ENCODE measurements at regions not wholly inside any gene's neighbourhood (a gene's known extent, or its start where the extent isn't known, plus 50 kb on each side); places are given as distances from the start of the nearest gene placed in this dataset.
"Not testable (repeated sequence)": the region's sequence is repeated elsewhere in the genome, so short reads cannot be mapped to it uniquely, and the experiment has no call there.

- H3K4me3 Mint-ChIP-seq; intact Hi-C loops (cut with DNase I, micrococcal nuclease); H3K27me3 Mint-ChIP-seq; H3K36me3 Mint-ChIP-seq (ENCODE audit: low read depth); H3K27ac Mint-ChIP-seq; ATAC-seq; DNase-seq; H3K4me1 Mint-ChIP-seq; CTCF ChIA-PET; H3K9me3 Mint-ChIP-seq (ENCODE audit: low read depth); POLR2A ChIA-PET: not testable (repeated sequence)
Measured at GRCh38 chr18:78800102-78800851, 179.3 kb upstream of the SALL3 start.

GRCh38 chr18:78801011-78801410, 178.6 kb upstream of the SALL3 start:
- Mint-ChIP-seq H3K27me3 (peaks cover 2% of the 10 kb centered on the region), H3K4me3 (no peak overlapping the region), H3K4me1 (no peaks in the 10 kb centered on the region), H3K9me3 (ENCODE audit: low read depth) (no peaks in the 10 kb centered on the region), H3K27ac (no peak overlapping the region), H3K36me3 (ENCODE audit: low read depth) (no peaks in the 10 kb centered on the region)
- POLR2A ChIA-PET, result no interaction called here
- intact Hi-C loops (cut with DNase I, micrococcal nuclease), result no loop called here
- ATAC-seq (no peak), DNase-seq (no peak)
- CTCF ChIA-PET, result no interaction called here

- Mint-ChIP-seq H3K9me3 (ENCODE audit: low read depth) (no peaks in the 10 kb centered on the region), H3K36me3 (ENCODE audit: low read depth) (no peaks in the 10 kb centered on the region), H3K4me1 (no peaks in the 10 kb centered on the region), H3K27me3 (peaks cover 2% of the 10 kb centered on the region), H3K4me3 (no peak overlapping the region), H3K27ac (no peak overlapping the region)
- ChIA-PET CTCF (interaction anchor here (0.6 kb wide), 1 partner anchor 9 kb away, joined by 4 read pairs; no protein-coding TSS in a partner anchor), POLR2A (no interaction called here)
- DNase-seq, result no peak
- no peak for ATAC-seq
- intact Hi-C loops (cut with DNase I, micrococcal nuclease), result no loop called here
Measured at GRCh38 chr18:78803104-78803503, 176.5 kb upstream of the SALL3 start.

GRCh38 chr18:78804206-78805030, 175.2 kb upstream of the SALL3 start:
- Mint-ChIP-seq H3K36me3 (ENCODE audit: low read depth) (no peaks in the 10 kb centered on the region), H3K4me1 (no peaks in the 10 kb centered on the region), H3K4me3 (no peak overlapping the region), H3K9me3 (ENCODE audit: low read depth) (peaks cover 1% of the 10 kb centered on the region), H3K27me3 (peaks cover 2% of the 10 kb centered on the region), H3K27ac (no peak overlapping the region)
- CTCF ChIA-PET, result no interaction called here
- ATAC-seq (no peak), DNase-seq (no peak)
- POLR2A ChIA-PET, result no interaction called here
- intact Hi-C loops (cut with DNase I, micrococcal nuclease), result no loop called here

- no peak for DNase-seq
- H3K27ac Mint-ChIP-seq, result no peak overlapping the region
- ATAC-seq, result no peak
- no peaks in the 10 kb centered on the region for H3K4me1 Mint-ChIP-seq
- intact Hi-C loops (cut with DNase I, micrococcal nuclease), result no loop called here
- peaks cover 8% of the 10 kb centered on the region for H3K9me3 Mint-ChIP-seq (ENCODE audit: low read depth)
- H3K36me3 Mint-ChIP-seq (ENCODE audit: low read depth), result no peaks in the 10 kb centered on the region
- ChIA-PET CTCF (no interaction called here), POLR2A (no interaction called here)
- H3K4me3 Mint-ChIP-seq, result no peak overlapping the region
- peaks cover 2% of the 10 kb centered on the region for H3K27me3 Mint-ChIP-seq
Measured at GRCh38 chr18:78805840-78806239, 173.8 kb upstream of the SALL3 start.

- no peaks in the 10 kb centered on the region for H3K36me3 Mint-ChIP-seq (ENCODE audit: low read depth)
- CTCF ChIA-PET, result no interaction called here
Measured at GRCh38 chr18:78807668-78808067, 171.9 kb upstream of the SALL3 start.

GRCh38 chr18:78809845-78810244, 169.8 kb upstream of the SALL3 start:
- H3K4me3 Mint-ChIP-seq, result no peak overlapping the region
- intact Hi-C loops (cut with DNase I, micrococcal nuclease), result no loop called here
- peaks cover 6% of the 10 kb centered on the region for H3K27me3 Mint-ChIP-seq
- no peak overlapping the region for H3K27ac Mint-ChIP-seq
- H3K4me1 Mint-ChIP-seq, result no peaks in the 10 kb centered on the region
- ATAC-seq, result no peak
- POLR2A ChIA-PET, result no interaction called here
- H3K9me3 Mint-ChIP-seq (ENCODE audit: low read depth), result peaks cover 8% of the 10 kb centered on the region
- CTCF ChIA-PET, result no interaction called here
- DNase-seq, result no peak
- no peaks in the 10 kb centered on the region for H3K36me3 Mint-ChIP-seq (ENCODE audit: low read depth)

More at GRCh38 chr18:78807668-78808067, 171.9 kb upstream of the SALL3 start:
- intact Hi-C loops (cut with DNase I, micrococcal nuclease), result no loop called here
- no peaks in the 10 kb centered on the region for H3K4me1 Mint-ChIP-seq
- POLR2A ChIA-PET, result no interaction called here
- no peak for DNase-seq
- H3K27me3 Mint-ChIP-seq, result peaks cover 2% of the 10 kb centered on the region
- H3K9me3 Mint-ChIP-seq (ENCODE audit: low read depth), result peaks cover 8% of the 10 kb centered on the region
- H3K27ac Mint-ChIP-seq, result no peak overlapping the region
- H3K4me3 Mint-ChIP-seq, result no peak overlapping the region
- ATAC-seq, result no peak

- no peak for ATAC-seq
- no peaks in the 10 kb centered on the region for H3K4me1 Mint-ChIP-seq
- H3K9me3 Mint-ChIP-seq (ENCODE audit: low read depth), result peaks cover 8% of the 10 kb centered on the region
- ChIA-PET CTCF (no interaction called here), POLR2A (no interaction called here)
- H3K27ac Mint-ChIP-seq, result no peak overlapping the region
- no peaks in the 10 kb centered on the region for H3K36me3 Mint-ChIP-seq (ENCODE audit: low read depth)
- DNase-seq, result no peak
- intact Hi-C loops (cut with DNase I, micrococcal nuclease), result no loop called here
- H3K27me3 Mint-ChIP-seq, result peaks cover 10% of the 10 kb centered on the region
- H3K4me3 Mint-ChIP-seq, result no peak overlapping the region
Measured at GRCh38 chr18:78810706-78811105, 168.9 kb upstream of the SALL3 start.

- Mint-ChIP-seq H3K4me1 (no peaks in the 10 kb centered on the region), H3K27me3 (peaks cover 12% of the 10 kb centered on the region), H3K9me3 (ENCODE audit: low read depth) (peaks cover 8% of the 10 kb centered on the region), H3K4me3 (no peak overlapping the region), H3K36me3 (ENCODE audit: low read depth) (no peaks in the 10 kb centered on the region), H3K27ac (no peak overlapping the region)
- CTCF ChIA-PET, result no interaction called here
- intact Hi-C loops (cut with DNase I, micrococcal nuclease), result no loop called here
- DNase-seq, result no peak
- POLR2A ChIA-PET, result no interaction called here
- ATAC-seq, result no peak
Measured at GRCh38 chr18:78812067-78812466, 167.6 kb upstream of the SALL3 start.

- H3K27ac Mint-ChIP-seq, result no peak overlapping the region
- H3K9me3 Mint-ChIP-seq (ENCODE audit: low read depth), result peaks cover 8% of the 10 kb centered on the region
- peaks cover 12% of the 10 kb centered on the region for H3K27me3 Mint-ChIP-seq
- ChIA-PET CTCF (interaction anchor here (0.6 kb wide), 1 partner anchor 94 kb away, joined by 3 read pairs; no protein-coding TSS in a partner anchor), POLR2A (no interaction called here)
- no peaks in the 10 kb centered on the region for H3K4me1 Mint-ChIP-seq
- no peak for DNase-seq
- H3K36me3 Mint-ChIP-seq (ENCODE audit: low read depth), result no peaks in the 10 kb centered on the region
- no peak overlapping the region for H3K4me3 Mint-ChIP-seq
- intact Hi-C loops (cut with DNase I, micrococcal nuclease), result no loop called here
- no peak for ATAC-seq
Measured at GRCh38 chr18:78813156-78813555, 166.5 kb upstream of the SALL3 start.

- CTCF ChIA-PET, result interaction anchor here (0.6 kb wide), 1 partner anchor 93 kb away, joined by 3 read pairs; no protein-coding TSS in a partner anchor
Measured at GRCh38 chr18:78813936-78814710, 165.5 kb upstream of the SALL3 start.

More at GRCh38 chr18:78813936-78814710, 165.5 kb upstream of the SALL3 start:
- Mint-ChIP-seq H3K4me1 (no peaks in the 10 kb centered on the region), H3K4me3 (no peak overlapping the region), H3K36me3 (ENCODE audit: low read depth) (no peaks in the 10 kb centered on the region), H3K27me3 (peaks cover 12% of the 10 kb centered on the region), H3K9me3 (ENCODE audit: low read depth) (peaks cover 8% of the 10 kb centered on the region), H3K27ac (no peak overlapping the region)
- DNase-seq, result no peak
- intact Hi-C loops (cut with DNase I, micrococcal nuclease), result no loop called here
- POLR2A ChIA-PET, result no interaction called here
- ATAC-seq, result no peak
